GM12874 (cell line): ENCODE measurements at regions not wholly inside any gene's neighbourhood (a gene's known extent, or its start where the extent isn't known, plus 50 kb on each side); places are given as distances from the start of the nearest gene placed in this dataset.
A peak's percentile ranks its signal among the peaks of the same experiment; 100 is the strongest.

Experiments used
- TF ChIP-seq, protein P1 (sequence below): IDR thresholded peaks from 2 replicates; pipeline ENCODE4 v1.5.1; 2011; ENCODE audit warnings: low read depth, mild to moderate bottlenecking, control low read depth, low read length, moderate library complexity; ENCODE audit not compliant: insufficient read depth

DNA sequence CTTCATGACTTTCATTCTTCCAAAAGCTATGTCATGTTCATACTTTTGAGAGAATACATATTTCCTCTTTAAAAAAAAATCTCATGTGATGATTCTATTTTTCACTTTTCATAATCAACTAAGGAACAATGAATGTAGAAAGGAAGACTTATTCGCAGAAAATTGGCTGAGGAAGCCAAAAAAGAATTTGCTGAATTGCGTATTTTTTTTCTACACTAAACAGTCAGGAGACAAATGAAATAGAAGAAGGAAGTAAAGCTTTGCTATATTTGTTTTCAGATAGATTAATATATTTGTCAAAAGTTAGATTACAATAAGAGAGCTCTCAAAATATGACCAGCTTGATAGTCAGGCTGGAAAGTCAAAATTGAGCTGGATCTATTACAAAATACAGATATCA is 504.2 kb downstream of the ANXA1 start:
- TF ChIP-seq, protein P1, sequence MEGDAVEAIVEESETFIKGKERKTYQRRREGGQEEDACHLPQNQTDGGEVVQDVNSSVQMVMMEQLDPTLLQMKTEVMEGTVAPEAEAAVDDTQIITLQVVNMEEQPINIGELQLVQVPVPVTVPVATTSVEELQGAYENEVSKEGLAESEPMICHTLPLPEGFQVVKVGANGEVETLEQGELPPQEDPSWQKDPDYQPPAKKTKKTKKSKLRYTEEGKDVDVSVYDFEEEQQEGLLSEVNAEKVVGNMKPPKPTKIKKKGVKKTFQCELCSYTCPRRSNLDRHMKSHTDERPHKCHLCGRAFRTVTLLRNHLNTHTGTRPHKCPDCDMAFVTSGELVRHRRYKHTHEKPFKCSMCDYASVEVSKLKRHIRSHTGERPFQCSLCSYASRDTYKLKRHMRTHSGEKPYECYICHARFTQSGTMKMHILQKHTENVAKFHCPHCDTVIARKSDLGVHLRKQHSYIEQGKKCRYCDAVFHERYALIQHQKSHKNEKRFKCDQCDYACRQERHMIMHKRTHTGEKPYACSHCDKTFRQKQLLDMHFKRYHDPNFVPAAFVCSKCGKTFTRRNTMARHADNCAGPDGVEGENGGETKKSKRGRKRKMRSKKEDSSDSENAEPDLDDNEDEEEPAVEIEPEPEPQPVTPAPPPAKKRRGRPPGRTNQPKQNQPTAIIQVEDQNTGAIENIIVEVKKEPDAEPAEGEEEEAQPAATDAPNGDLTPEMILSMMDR: no peak

DNA sequence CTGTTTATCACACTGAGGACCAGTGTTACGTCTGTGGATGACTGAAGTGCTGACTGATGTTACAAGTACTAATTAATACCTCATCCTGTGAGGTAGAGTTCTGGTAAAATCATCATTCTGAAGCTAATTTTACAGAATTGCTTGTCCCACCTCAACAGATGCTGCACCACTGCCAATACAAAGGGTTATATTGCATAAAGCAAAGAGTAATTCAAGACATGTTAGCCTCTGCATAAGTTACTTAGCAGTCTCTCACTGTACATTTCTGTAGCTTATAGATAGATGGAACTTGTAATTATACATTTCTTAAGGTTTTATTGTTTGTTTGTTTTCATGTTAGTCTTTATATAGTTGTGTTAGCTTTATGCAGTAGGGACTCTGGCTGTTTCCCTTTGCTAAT is 513.6 kb downstream of the ANXA1 start:
- TF ChIP-seq, protein P1: no peak

DNA sequence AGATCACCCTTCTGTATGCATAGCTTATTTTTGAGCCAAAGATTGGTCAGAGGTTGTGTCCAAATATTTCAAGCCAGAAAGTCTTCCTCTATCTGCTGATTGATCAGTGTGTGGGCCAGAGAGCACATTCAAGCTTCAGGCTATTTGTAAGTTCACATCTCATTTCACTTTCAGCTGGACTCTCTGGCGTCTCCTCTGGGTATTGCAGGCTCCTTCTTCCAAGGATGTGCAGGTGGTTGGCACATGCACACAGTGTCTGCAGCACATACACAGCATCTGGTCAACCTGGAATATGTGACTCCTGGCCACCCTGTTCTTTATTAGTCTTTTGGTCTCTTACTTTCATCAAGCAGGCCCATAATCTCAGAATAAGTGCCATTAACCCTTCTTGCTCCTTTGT is 516.1 kb downstream of the ANXA1 start:
- TF ChIP-seq, protein P1: 0 out of 2 replicates have a peak, but pooled peaks have one; percentile 16

DNA sequence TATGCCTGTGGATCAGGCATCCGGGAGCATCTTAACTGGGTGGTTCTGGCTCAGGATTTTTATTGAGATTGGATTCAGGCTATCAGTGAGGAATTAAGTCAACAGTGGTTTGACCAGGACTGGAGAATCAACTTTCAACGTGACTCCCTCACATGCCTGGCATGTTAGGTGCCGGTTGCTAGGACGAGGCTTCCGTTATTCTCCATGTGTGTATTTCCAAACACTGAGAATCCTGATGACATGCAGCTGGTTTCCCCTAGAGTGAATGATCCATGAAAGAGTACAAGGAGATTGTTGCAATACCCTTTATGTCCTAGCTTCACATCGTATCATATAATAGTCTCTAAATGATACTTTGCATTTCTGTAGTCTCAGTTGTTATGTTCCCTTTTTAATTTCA is 529.2 kb downstream of the ANXA1 start:
- TF ChIP-seq, protein P1: no peak

DNA sequence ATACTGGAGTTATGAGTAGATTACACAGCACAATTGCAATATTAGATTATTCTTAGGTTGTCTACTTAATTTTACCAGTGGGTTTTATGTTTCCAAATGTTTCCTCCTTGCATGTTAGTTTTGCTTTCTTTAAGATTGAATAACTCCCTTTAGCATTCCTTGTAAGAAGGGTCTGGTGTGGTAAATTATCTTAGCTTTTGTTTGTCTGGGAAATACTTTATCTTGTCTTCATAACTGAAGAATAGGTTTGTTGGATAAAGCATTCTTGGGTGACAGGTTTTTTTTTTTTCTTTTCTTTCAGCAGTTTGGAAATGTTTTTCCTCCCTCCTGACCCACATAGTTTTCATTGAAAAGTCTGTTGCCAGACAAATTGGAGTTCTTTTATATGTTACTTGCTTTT is 531.1 kb downstream of the ANXA1 start:
- TF ChIP-seq, protein P1: no peak

DNA sequence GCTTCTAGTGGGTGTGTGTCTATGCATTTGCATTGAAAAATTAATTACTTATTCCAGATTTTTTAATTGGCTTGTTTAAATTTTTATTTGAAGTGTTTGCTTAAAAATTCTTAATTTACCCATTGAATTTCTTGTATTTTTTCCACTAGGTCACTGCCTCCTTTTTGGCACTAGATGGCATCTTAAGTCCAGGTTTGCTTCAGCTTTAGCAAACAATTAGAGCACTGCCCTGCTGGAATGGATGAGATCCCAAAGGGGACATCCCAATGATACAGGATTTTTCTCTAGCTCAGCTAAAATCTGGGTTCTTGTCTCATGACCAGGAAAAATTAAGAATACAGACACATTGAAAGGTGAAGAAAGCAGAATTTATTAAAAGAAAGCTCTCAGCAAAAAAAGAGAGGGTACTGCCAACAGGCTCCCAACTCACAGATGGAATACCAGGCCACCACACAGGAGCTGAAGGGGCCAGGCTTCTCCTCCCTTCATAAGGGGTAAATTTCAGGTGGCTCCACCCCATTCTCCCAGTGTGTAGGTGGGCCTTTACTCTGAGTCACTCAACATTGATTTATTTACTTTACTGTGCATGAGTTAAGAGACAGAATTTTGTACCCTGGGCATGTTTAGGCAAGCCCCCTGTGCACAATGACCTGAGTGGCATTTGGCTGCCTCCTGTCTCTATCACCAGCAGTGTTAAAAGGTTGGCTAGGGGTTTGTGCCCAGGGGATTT is 532.4 kb downstream of the ANXA1 start:
- TF ChIP-seq, protein P1: peak; percentile 22; the same call in 1 of the 2 replicates

DNA sequence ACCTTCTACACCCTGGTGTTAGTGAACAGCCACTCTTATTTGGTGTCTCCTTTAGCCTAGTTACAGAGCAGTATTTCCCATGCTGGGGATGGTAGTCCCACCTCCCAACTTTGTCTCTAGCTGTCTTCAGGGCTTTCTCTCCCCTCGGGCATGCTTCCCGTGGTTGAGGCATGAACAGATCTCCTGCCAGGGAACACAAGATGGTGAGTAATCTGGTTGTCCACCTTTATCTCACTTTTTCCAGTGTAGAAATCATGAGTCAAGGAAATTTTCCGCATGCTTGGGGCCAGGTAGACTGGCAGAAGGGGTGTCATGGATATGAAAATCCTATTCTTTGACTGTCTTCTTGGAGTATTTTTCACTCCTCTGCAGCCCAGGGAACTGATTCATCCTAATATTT is 532.9 kb downstream of the ANXA1 start:
- TF ChIP-seq, protein P1: no peak

- TF ChIP-seq, protein P1: no peak
Observed at GRCh38 chr9:73685786-73686185, 534.1 kb downstream of the ANXA1 start.
